Glomerular endothelial cell (primary cell): ENCODE measurements at regions not wholly inside any gene's neighbourhood (a gene's known extent, or its start where the extent isn't known, plus 50 kb on each side); places are given as distances from the start of the nearest gene placed in this dataset.

Source experiments
- DNase-seq: peaks from one replicate; pipeline ENCODE4 v3.0.0-alpha.2; 2011; ENCODE audit warnings: low read depth, low spot score; ENCODE audit errors: extremely low read depth

GRCh38 chr10:3418041-3418754 is 245.6 kb upstream of the PITRM1 start:
- no peak for DNase-seq

- no peak for DNase-seq
Observed at GRCh38 chr10:3417096-3417495, 244.5 kb upstream of the PITRM1 start.

- DNase-seq = no peak
Observed at GRCh38 chr10:3415878-3416605, 243.5 kb upstream of the PITRM1 start.

- no peak for DNase-seq
Observed at GRCh38 chr10:3415038-3415736, 242.6 kb upstream of the PITRM1 start.

GRCh38 chr10:3414667-3415023 is 242.1 kb upstream of the PITRM1 start:
- DNase-seq = no peak

GRCh38 chr10:3413937-3414666 is 241.5 kb upstream of the PITRM1 start:
- DNase-seq = no peak

- no peak for DNase-seq
Observed at GRCh38 chr10:3412646-3413045, 240.1 kb upstream of the PITRM1 start.

- DNase-seq = no peak
Observed at GRCh38 chr10:3412071-3412582, 239.5 kb upstream of the PITRM1 start.

GRCh38 chr10:3411044-3411443 is 238.5 kb upstream of the PITRM1 start:
- no peak for DNase-seq

GRCh38 chr10:3409928-3410327 is 237.3 kb upstream of the PITRM1 start:
- DNase-seq = no peak

GRCh38 chr10:3408603-3409365 is 236.2 kb upstream of the PITRM1 start:
- no peak for DNase-seq

GRCh38 chr10:3407208-3407607 is 234.6 kb upstream of the PITRM1 start:
- DNase-seq = no peak

- DNase-seq = no peak
Observed at GRCh38 chr10:3406556-3406955, 234.0 kb upstream of the PITRM1 start.

- DNase-seq = no peak
Observed at GRCh38 chr10:3404381-3404780, 231.8 kb upstream of the PITRM1 start.

GRCh38 chr10:3402187-3402751 is 229.7 kb upstream of the PITRM1 start:
- no peak for DNase-seq

- no peak for DNase-seq
Observed at GRCh38 chr10:3401491-3401938, 228.9 kb upstream of the PITRM1 start.

GRCh38 chr10:3400348-3400747 is 227.8 kb upstream of the PITRM1 start:
- DNase-seq = no peak

GRCh38 chr10:3399756-3400155 is 227.2 kb upstream of the PITRM1 start:
- DNase-seq = no peak

- DNase-seq = no peak
Observed at GRCh38 chr10:3398825-3399646, 226.5 kb upstream of the PITRM1 start.
